ENCODE measurements at regions not wholly inside any gene's neighbourhood (a gene's known extent, or its start where the extent isn't known, plus 50 kb on each side); places are given as distances from the start of the nearest gene placed in this dataset.

DNA sequence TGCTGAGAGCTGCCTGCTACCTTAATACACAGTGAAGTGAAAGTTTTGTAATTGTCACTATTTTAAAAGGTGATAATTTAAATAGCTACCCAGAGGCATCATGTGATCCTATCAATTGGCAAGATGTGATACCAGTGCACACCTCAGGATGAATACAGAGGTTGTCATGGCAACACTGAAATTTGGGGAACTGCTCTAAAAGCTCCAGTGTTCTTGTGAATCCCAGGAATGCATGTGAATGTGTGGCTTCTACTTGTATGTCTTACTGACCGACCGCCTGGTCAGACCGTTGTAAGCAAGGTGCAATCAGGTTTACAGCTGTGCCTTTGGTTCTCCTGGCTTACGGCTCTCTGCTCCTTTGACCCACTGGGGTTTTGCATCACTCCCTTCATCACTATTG lies 146.3 kb upstream of the GJE1 start:
- H3K27me3 ChIP-seq (ENCODE audit: control insufficient read depth, insufficient read depth, low read length, poor library complexity, severe bottlenecking) = no peaks in the 10 kb centered on the region
- Mint-ChIP-seq H3K36me3 (ENCODE audit: low read depth) (no peaks in the 10 kb centered on the region), H3K4me1 (peaks cover 12% of the 10 kb centered on the region), H3K4me3 (no peak overlapping the region), H3K27me3 (ENCODE audit: insufficient read depth) (no peaks in the 10 kb centered on the region), H3K9me3 (no peaks in the 10 kb centered on the region), H3K27ac (no peak overlapping the region)
- WGBS, 2 experiments (ENCODE audit: insufficient coverage in 1 of 2, insufficient read length in 1 of 2) = 96% methylated on average over 4 of the region's 4 CpGs; no CpG with 5 or more reads in 1 of the 2 experiments
- no peak for DNase-seq
- no peak overlapping the region for H3K27ac ChIP-seq (ENCODE audit: low read depth, low read length)
- TF ChIP-seq, protein P1, sequence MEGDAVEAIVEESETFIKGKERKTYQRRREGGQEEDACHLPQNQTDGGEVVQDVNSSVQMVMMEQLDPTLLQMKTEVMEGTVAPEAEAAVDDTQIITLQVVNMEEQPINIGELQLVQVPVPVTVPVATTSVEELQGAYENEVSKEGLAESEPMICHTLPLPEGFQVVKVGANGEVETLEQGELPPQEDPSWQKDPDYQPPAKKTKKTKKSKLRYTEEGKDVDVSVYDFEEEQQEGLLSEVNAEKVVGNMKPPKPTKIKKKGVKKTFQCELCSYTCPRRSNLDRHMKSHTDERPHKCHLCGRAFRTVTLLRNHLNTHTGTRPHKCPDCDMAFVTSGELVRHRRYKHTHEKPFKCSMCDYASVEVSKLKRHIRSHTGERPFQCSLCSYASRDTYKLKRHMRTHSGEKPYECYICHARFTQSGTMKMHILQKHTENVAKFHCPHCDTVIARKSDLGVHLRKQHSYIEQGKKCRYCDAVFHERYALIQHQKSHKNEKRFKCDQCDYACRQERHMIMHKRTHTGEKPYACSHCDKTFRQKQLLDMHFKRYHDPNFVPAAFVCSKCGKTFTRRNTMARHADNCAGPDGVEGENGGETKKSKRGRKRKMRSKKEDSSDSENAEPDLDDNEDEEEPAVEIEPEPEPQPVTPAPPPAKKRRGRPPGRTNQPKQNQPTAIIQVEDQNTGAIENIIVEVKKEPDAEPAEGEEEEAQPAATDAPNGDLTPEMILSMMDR (conservative IDR thresholded peaks at IDR 0.05) = no peak
- no peak overlapping the region for H3K4me3 ChIP-seq (ENCODE audit: low read length)
- H3K9ac ChIP-seq (ENCODE audit: extremely low read depth, low read length, poor library complexity, severe bottlenecking) = no peak overlapping the region
- no peaks in the 10 kb centered on the region for H3K36me3 ChIP-seq (ENCODE audit: control insufficient read depth, insufficient read depth, low read length)
- H3K9me3 ChIP-seq (ENCODE audit: control insufficient read depth, low read length) = no peaks in the 10 kb centered on the region
- no peaks in the 10 kb centered on the region for H3K4me1 ChIP-seq (ENCODE audit: control insufficient read depth, insufficient read depth, low read length)

- no peaks in the 10 kb centered on the region for H3K27me3 ChIP-seq (ENCODE audit: control insufficient read depth, insufficient read depth, low read length, poor library complexity, severe bottlenecking)
- H3K4me3 Mint-ChIP-seq = no peak overlapping the region
- no peaks in the 10 kb centered on the region for H3K36me3 ChIP-seq (ENCODE audit: control insufficient read depth, insufficient read depth, low read length)
- TF ChIP-seq, protein P1 (conservative IDR thresholded peaks at IDR 0.05) = no peak
- no peaks in the 10 kb centered on the region for H3K36me3 Mint-ChIP-seq (ENCODE audit: low read depth)
- peaks cover 8% of the 10 kb centered on the region for H3K4me1 Mint-ChIP-seq
- no peaks in the 10 kb centered on the region for H3K9me3 ChIP-seq (ENCODE audit: control insufficient read depth, low read length)
- H3K4me1 ChIP-seq (ENCODE audit: control insufficient read depth, insufficient read depth, low read length) = no peaks in the 10 kb centered on the region
- no peak overlapping the region for H3K9ac ChIP-seq (ENCODE audit: extremely low read depth, low read length, poor library complexity, severe bottlenecking)
- no peak overlapping the region for H3K27ac Mint-ChIP-seq
- H3K9me3 Mint-ChIP-seq = no peaks in the 10 kb centered on the region
- no peak overlapping the region for H3K27ac ChIP-seq (ENCODE audit: low read depth, low read length)
- H3K4me3 ChIP-seq (ENCODE audit: low read length) = no peak overlapping the region
- no peak for DNase-seq
- H3K27me3 Mint-ChIP-seq (ENCODE audit: insufficient read depth) = no peaks in the 10 kb centered on the region
These were observed 151.5 kb upstream of the GJE1 start for GRCh38 chr6:141981190-141981589.

- H3K36me3 Mint-ChIP-seq (ENCODE audit: low read depth) = no peaks in the 10 kb centered on the region
- no peaks in the 10 kb centered on the region for H3K4me1 ChIP-seq (ENCODE audit: control insufficient read depth, insufficient read depth, low read length)
- H3K36me3 ChIP-seq (ENCODE audit: control insufficient read depth, insufficient read depth, low read length) = no peaks in the 10 kb centered on the region
- TF ChIP-seq, protein P1 (conservative IDR thresholded peaks at IDR 0.05) = no peak
- no peak overlapping the region for H3K4me3 Mint-ChIP-seq
- no peak overlapping the region for H3K4me3 ChIP-seq (ENCODE audit: low read length)
- WGBS, 2 experiments (ENCODE audit: insufficient coverage in 1 of 2, insufficient read length in 1 of 2) = 94% methylated on average over 2 of the region's 2 CpGs; no CpG with 5 or more reads in 1 of the 2 experiments
- H3K9me3 Mint-ChIP-seq = peaks cover 2% of the 10 kb centered on the region
- H3K27me3 Mint-ChIP-seq (ENCODE audit: insufficient read depth) = no peaks in the 10 kb centered on the region
- no peak for DNase-seq
- no peak overlapping the region for H3K27ac ChIP-seq (ENCODE audit: low read depth, low read length)
- H3K9ac ChIP-seq (ENCODE audit: extremely low read depth, low read length, poor library complexity, severe bottlenecking) = no peak overlapping the region
- no peaks in the 10 kb centered on the region for H3K4me1 Mint-ChIP-seq
- no peaks in the 10 kb centered on the region for H3K27me3 ChIP-seq (ENCODE audit: control insufficient read depth, insufficient read depth, low read length, poor library complexity, severe bottlenecking)
- H3K9me3 ChIP-seq (ENCODE audit: control insufficient read depth, low read length) = no peaks in the 10 kb centered on the region
- H3K27ac Mint-ChIP-seq = no peak overlapping the region
These were observed 154.9 kb upstream of the GJE1 start for GRCh38 chr6:141977782-141978181.

Measured in endodermal cell (in vitro differentiated cells).